DMS 273 (cell line): ENCODE measurements at regions not wholly inside any gene's neighbourhood (a gene's known extent, or its start where the extent isn't known, plus 50 kb on each side); places are given as distances from the start of the nearest gene placed in this dataset.

Experiments
- DNase-seq: peaks from one replicate; lab custom pipeline; 2025; ENCODE audit not compliant: unreplicated experiment; lab: John Stamatoyannopoulos, UW

GRCh38 chr9:16223074-16223871 is 647.2 kb downstream of the BNC2 start:
- DNase-seq = no peak

DNA sequence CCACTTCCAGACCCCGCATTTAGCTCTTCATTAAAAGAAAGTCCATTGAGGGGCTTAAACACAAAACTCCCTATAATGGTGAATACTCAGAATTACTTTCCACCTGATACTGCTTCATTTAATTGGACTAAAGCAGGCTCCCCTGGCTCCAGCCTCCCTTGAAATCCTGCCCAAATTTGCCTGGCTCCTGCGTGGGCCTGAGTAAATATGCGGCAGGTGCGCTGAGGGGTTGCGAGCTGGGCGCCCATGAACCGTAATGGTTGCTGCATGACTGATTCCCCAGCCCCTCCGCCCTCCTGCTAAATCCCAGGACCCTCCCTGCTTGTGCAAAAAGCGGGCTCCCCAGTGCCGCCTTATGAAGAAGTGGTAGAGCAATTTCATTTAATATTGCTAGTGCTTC is 639.7 kb downstream of the BNC2 start:
- no peak for DNase-seq

GRCh38 chr9:16236311-16236710 is 634.2 kb downstream of the BNC2 start:
- no peak for DNase-seq

- no peak for DNase-seq
These were observed 633.6 kb downstream of the BNC2 start for GRCh38 chr9:16236882-16237281.

DNA sequence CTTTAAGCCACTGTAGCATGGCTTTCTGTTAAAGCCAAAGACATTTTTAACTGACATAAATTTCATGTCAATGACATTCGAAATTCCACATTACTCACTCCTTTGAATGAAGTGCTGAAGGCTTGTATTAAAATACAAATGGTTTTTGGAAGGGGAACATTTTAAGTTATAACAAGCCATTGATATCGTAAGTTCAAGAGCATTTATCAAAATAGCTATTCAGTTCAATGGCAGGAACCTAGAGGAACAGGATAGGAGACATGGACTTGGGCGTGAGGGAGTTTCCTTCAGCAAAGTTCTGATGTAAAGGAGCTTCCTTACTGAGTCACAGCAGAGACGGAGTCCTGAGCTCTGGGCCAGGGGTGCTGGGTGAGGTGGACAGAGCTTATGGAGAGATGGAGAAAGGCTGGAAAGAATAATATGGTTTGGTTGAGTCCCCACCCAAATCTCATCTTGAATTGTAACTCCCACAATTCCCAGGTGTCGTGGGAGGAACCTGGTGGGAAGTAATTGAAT is 631.8 kb downstream of the BNC2 start:
- no peak for DNase-seq

- no peak for DNase-seq
These were observed 629.2 kb downstream of the BNC2 start for GRCh38 chr9:16241231-16241630.

GRCh38 chr9:16243798-16244197 is 626.7 kb downstream of the BNC2 start:
- DNase-seq = no peak

- DNase-seq = no peak
These were observed 624.6 kb downstream of the BNC2 start for GRCh38 chr9:16245756-16246440.

GRCh38 chr9:16246785-16247184 is 623.7 kb downstream of the BNC2 start:
- DNase-seq = no peak

DNA sequence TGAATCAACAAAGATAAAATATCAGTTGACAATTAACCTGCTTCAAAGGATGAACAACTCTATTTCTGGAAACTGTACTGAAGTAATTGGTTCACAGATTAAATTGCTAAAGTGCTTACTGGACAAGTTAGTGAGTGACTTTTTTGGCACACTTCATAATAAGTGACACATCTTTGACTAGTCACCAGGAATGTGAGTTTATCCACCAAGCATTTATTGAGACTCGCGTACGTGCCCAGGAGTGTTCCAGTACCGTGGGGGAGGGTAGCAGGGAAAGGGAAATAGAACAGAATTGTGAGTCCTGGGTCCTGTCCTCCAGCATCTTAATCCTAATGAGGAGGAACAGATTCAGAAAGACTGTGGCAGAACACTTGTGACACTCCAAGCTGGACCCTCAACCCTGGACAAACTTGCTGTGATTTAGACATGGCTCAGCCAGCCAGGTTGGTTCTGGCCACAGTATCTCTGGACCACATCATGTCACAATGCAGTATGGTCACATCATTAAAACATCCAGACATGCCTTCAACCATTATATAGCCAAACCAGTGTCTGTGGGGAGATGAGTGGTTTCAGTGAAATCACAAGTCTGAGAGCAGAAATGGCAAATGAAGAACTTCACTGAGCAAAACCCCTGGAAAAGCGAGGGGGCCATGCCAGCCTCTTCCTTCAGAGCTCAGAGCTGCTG is 623.1 kb downstream of the BNC2 start:
- DNase-seq = no peak

DNA sequence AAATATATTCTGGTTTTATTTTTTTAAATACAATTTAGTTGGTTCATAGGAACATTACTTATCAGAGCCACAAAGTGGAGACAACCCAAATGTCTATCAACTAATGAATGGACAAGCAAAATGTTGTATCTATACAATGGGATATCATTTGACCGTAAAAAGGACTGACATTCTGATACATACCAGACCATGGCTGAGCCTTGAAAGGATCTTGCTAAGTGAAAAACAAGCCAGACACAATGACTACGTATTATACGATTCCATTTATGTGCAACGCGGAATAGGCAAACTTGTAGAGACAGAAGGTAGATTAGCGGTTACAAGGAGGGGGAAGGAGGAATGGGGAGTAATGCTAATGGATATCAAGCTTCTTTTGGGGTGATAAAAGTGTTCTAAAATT is 621.6 kb downstream of the BNC2 start:
- DNase-seq = no peak

DNA sequence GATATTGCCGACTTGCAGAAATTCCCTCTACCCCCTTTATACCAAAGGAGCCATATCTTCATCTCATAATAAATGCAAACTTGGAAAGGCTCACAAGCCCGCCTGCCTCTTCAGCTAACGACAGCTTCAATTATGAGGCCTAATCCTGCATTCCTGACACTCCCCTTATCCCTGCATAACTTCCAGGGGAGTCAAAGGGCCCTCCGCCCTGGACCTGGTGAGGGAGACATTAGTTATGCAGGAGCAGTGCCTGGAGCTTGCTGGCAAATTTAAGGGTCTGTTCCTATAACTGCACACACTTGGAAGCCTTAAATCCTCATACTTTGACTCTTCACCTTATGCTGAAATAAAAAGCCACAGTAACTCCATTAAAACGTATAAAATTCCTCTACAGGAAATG is 617.9 kb downstream of the BNC2 start:
- DNase-seq = no peak

- DNase-seq = no peak
These were observed 615.8 kb downstream of the BNC2 start for GRCh38 chr9:16254674-16255073.

DNA sequence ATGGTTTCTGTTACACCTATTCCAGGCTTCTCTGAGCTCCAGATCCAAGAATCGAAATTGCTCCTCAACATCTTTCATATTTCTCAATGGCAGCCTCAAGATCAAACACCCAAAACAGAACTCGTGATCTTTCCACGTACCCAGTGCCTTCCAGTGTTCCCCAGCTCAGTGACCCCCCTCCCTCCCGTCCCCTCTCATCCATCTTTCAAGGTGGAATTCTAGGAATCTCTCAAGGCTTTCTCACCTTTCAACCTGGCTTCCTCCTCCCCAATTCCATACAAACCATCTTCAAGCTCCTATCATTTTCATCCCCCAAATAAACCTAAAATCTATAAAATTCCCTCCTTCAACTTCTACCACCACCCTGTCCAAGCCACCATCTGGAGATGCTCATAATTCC is 615.3 kb downstream of the BNC2 start:
- no peak for DNase-seq

- peak; percentile 4 for DNase-seq
These were observed 612.9 kb downstream of the BNC2 start for GRCh38 chr9:16257604-16258003.

GRCh38 chr9:16258191-16258590 is 612.3 kb downstream of the BNC2 start:
- no peak for DNase-seq

- no peak for DNase-seq
These were observed 611.8 kb downstream of the BNC2 start for GRCh38 chr9:16258708-16259107.

- peak; percentile 41 for DNase-seq
These were observed 607.8 kb downstream of the BNC2 start for GRCh38 chr9:16262477-16263261.

- no peak for DNase-seq
These were observed 604.8 kb downstream of the BNC2 start for GRCh38 chr9:16265688-16266087.

- peak; percentile 17 for DNase-seq
These were observed 603.7 kb downstream of the BNC2 start for GRCh38 chr9:16266648-16267276.
